ENCODE measurements at regions not wholly inside any gene's neighbourhood (a gene's known extent, or its start where the extent isn't known, plus 50 kb on each side); places are given as distances from the start of the nearest gene placed in this dataset.

DNA sequence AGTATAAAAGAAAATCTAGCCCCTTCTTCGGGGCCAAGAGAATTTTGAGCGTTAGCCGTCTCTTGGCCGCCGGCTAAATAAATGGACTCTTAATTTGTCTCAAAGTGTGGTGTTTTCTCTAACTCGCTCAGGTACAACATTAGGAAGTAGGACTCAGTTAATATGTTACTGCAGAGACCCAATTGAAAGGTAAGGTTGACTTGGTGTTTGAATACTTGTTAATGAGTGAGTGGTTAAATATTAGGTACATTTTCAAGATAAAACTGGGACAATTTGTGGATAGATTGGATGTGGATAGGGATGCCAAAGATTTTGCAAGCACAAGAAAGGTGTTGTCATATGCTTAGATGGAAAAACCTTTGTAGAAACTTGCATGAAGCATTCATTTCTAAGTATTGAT, 1177.3 kb upstream of the CDH18 start:
- H3K9ac ChIP-seq (ENCODE audit: low read depth, low read length): no peak overlapping the region
- H3K27me3 ChIP-seq (ENCODE audit: control insufficient read depth, insufficient read depth, low read length): no peaks in the 10 kb centered on the region
- H3K9me3 ChIP-seq (replicated peaks; ENCODE audit: low read length): no peaks in the 10 kb centered on the region
- no peak overlapping the region for H3K4me3 ChIP-seq (ENCODE audit: low read length)
- H3K4me1 ChIP-seq (ENCODE audit: control insufficient read depth, insufficient read depth, low read length): no peaks in the 10 kb centered on the region
- H3K36me3 ChIP-seq (ENCODE audit: insufficient read depth, low read length): no peaks in the 10 kb centered on the region
- H3K4me2 ChIP-seq (ENCODE audit: low read length): no peak overlapping the region

DNA sequence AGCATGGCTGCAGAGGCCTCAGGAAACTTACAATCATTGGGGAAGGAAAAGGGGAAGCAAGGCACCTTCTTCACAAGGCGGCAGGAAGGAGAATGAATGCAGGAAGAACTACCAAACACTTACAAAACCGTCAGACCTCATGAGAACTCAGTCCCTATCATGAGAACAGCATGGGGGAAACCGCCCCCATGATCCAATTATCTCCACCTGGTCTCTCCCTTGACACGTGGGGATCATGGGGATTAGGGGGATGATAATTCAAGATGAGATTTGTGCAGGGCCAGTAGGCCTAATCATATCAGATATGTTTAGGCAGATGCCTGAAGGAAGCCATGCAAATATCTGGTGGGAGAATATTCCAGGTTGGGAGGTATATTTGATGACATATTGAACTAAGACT, 1176.4 kb upstream of the CDH18 start:
- no peaks in the 10 kb centered on the region for H3K27me3 ChIP-seq (ENCODE audit: control insufficient read depth, insufficient read depth, low read length)
- no peaks in the 10 kb centered on the region for H3K36me3 ChIP-seq (ENCODE audit: insufficient read depth, low read length)
- no peak overlapping the region for H3K4me3 ChIP-seq (ENCODE audit: low read length)
- no peak overlapping the region for H3K9ac ChIP-seq (ENCODE audit: low read depth, low read length)
- no peaks in the 10 kb centered on the region for H3K9me3 ChIP-seq (replicated peaks; ENCODE audit: low read length)
- no peak overlapping the region for H3K4me2 ChIP-seq (ENCODE audit: low read length)
- no peaks in the 10 kb centered on the region for H3K4me1 ChIP-seq (ENCODE audit: control insufficient read depth, insufficient read depth, low read length)

DNA sequence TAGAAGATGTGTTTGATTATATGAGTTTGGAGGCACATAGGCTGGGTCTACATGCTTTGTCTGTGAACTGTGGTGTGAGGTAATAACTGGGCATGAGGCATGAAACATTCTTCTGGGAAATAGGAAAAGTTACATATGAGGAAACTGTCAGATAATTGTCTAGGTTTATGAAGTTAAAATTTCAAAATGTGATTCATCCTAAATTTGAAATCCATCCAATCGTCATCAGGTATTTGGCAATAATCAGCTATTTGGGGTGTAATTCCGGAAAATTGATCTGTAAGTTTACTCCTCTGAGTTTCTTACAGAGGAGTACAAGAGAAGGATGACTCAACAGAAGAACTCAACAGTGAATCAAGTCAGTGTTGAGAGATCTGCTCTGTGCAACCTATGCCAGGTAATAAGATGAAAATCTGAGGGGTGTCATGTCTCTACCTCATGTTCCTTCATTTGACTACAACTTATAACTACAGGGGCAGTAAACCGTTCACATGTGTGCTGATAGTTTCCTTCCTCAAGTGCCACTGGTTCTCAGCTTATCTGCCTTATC, 1171.6 kb upstream of the CDH18 start:
- Histone ChIP-seq H3K36me3 (ENCODE audit: insufficient read depth, low read length) (no peaks in the 10 kb centered on the region), H3K9me3 (replicated peaks; ENCODE audit: low read length) (no peaks in the 10 kb centered on the region), H3K27me3 (ENCODE audit: control insufficient read depth, insufficient read depth, low read length) (no peaks in the 10 kb centered on the region), H3K9ac (ENCODE audit: low read depth, low read length) (no peak overlapping the region), H3K4me3 (ENCODE audit: low read length) (no peak overlapping the region), H3K4me2 (ENCODE audit: low read length) (no peak overlapping the region), H3K4me1 (ENCODE audit: control insufficient read depth, insufficient read depth, low read length) (no peaks in the 10 kb centered on the region)

DNA sequence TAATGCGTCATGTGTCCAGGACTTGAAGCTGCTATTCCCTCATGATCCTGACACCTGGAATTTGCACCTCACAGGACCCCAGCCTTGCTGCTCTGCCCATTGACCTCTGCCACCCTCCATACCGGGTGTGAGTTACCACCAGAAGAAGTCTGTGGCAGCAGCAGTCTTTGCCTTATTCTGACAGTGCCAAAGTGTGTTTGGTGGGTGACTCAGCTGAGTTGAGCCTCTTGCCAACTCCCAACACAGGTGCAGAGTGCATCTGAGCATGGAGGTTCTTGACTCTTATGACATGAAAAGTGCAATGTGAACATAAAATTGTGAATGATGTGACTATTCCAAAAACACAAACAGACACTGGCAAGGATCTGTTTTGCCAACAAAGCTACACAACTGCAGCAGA, 1166.5 kb upstream of the CDH18 start:
- no peaks in the 10 kb centered on the region for H3K36me3 ChIP-seq (ENCODE audit: insufficient read depth, low read length)
- H3K4me3 ChIP-seq (ENCODE audit: low read length): no peak overlapping the region
- H3K9ac ChIP-seq (ENCODE audit: low read depth, low read length): no peak overlapping the region
- no peak overlapping the region for H3K4me2 ChIP-seq (ENCODE audit: low read length)
- no peaks in the 10 kb centered on the region for H3K9me3 ChIP-seq (replicated peaks; ENCODE audit: low read length)
- H3K4me1 ChIP-seq (ENCODE audit: control insufficient read depth, insufficient read depth, low read length): peaks cover 17% of the 10 kb centered on the region
- no peaks in the 10 kb centered on the region for H3K27me3 ChIP-seq (ENCODE audit: control insufficient read depth, insufficient read depth, low read length)

DNA sequence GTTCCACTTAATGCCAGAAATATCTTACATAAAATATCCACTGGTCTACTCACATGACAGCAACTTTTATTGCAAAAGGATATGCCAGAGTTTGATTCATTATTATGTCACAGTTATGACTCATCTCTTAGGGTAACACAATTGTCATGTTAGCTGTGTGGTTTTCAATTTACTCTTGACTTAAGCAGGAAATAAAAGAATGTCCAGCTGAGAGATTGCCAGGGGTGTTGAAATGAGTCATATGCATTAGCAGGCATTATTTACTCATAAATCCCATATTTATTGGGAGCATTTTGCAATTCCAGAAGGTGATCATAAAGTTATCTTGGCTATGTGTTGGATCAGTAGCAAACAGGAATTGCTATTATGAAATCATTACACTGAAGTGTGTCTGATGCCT, 1164.6 kb upstream of the CDH18 start:
- Histone ChIP-seq H3K9ac (ENCODE audit: low read depth, low read length) (no peak overlapping the region), H3K4me1 (ENCODE audit: control insufficient read depth, insufficient read depth, low read length) (peaks cover 17% of the 10 kb centered on the region), H3K4me3 (ENCODE audit: low read length) (no peak overlapping the region), H3K27me3 (ENCODE audit: control insufficient read depth, insufficient read depth, low read length) (no peaks in the 10 kb centered on the region), H3K9me3 (replicated peaks; ENCODE audit: low read length) (no peaks in the 10 kb centered on the region), H3K4me2 (ENCODE audit: low read length) (peak overlapping the region; percentile 20), H3K36me3 (ENCODE audit: insufficient read depth, low read length) (no peaks in the 10 kb centered on the region)

DNA sequence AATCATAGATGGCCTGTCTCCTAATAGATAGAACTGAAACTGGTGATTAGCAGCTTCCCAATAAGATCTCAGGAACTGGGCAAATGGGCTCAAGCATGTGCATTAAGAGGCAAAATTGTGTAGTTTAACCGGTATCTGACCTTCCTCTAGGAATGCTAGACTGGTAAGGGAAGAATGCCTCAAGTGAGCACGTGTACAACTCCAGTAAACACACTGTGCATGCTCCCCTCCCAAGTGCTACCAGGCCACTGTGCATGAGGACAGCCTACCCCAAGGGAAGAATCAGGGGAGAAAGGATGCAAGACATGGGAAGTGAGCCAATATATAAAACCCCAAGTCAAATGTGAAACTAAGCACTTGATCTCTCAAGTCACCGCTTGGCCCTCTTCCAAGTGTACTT, 1157.4 kb upstream of the CDH18 start:
- Histone ChIP-seq H3K27me3 (ENCODE audit: control insufficient read depth, insufficient read depth, low read length) (no peaks in the 10 kb centered on the region), H3K4me1 (ENCODE audit: control insufficient read depth, insufficient read depth, low read length) (no peaks in the 10 kb centered on the region), H3K4me2 (ENCODE audit: low read length) (no peak overlapping the region), H3K4me3 (ENCODE audit: low read length) (no peak overlapping the region), H3K36me3 (ENCODE audit: insufficient read depth, low read length) (no peaks in the 10 kb centered on the region), H3K9me3 (replicated peaks; ENCODE audit: low read length) (no peaks in the 10 kb centered on the region), H3K9ac (ENCODE audit: low read depth, low read length) (no peak overlapping the region)

DNA sequence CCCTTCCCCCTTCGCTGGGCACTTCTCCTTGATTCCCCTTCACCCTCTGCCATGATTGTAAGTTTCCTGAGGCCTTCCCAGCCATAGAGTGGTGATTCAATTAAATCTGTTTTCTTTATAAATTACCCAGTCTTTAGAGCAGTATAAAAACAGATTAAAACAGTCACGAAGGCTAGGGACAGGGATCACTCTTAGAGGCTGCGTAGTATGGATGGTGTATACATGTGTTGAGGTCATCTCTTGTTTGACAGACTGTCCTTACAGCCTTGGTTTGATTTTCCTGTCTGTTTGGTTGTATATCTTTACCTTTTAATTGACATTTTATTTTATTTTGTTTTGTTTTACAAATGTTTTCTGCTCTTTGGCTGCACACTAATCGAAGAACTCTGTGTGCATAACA, 1155.7 kb upstream of the CDH18 start:
- Histone ChIP-seq H3K9ac (ENCODE audit: low read depth, low read length) (no peak overlapping the region), H3K4me2 (ENCODE audit: low read length) (no peak overlapping the region), H3K4me3 (ENCODE audit: low read length) (no peak overlapping the region), H3K36me3 (ENCODE audit: insufficient read depth, low read length) (no peaks in the 10 kb centered on the region), H3K27me3 (ENCODE audit: control insufficient read depth, insufficient read depth, low read length) (no peaks in the 10 kb centered on the region), H3K4me1 (ENCODE audit: control insufficient read depth, insufficient read depth, low read length) (no peaks in the 10 kb centered on the region), H3K9me3 (replicated peaks; ENCODE audit: low read length) (no peaks in the 10 kb centered on the region)

DNA sequence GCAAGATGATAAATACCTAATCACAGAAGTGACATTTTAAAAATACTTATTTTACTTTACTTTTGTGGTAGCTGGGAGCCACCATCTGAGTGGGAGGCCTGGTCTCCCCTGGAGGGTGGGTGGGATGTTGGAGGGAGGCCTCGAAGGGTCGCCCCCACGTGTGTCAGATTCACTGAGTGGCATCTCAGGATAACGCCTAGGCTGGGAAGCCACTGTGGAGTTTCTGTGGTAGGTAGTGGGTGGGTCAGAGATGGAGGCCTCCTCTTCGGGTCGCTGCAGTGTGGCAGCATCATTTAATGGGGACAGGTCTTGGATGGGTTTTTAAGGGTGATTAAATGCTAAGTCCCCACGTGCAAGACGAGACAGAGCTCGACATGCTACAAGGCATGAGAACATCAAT, 1154.8 kb upstream of the CDH18 start:
- Histone ChIP-seq H3K9me3 (replicated peaks; ENCODE audit: low read length) (no peaks in the 10 kb centered on the region), H3K4me2 (ENCODE audit: low read length) (no peak overlapping the region), H3K4me3 (ENCODE audit: low read length) (no peak overlapping the region), H3K4me1 (ENCODE audit: control insufficient read depth, insufficient read depth, low read length) (no peaks in the 10 kb centered on the region), H3K36me3 (ENCODE audit: insufficient read depth, low read length) (no peaks in the 10 kb centered on the region), H3K27me3 (ENCODE audit: control insufficient read depth, insufficient read depth, low read length) (no peaks in the 10 kb centered on the region), H3K9ac (ENCODE audit: low read depth, low read length) (no peak overlapping the region)

DNA sequence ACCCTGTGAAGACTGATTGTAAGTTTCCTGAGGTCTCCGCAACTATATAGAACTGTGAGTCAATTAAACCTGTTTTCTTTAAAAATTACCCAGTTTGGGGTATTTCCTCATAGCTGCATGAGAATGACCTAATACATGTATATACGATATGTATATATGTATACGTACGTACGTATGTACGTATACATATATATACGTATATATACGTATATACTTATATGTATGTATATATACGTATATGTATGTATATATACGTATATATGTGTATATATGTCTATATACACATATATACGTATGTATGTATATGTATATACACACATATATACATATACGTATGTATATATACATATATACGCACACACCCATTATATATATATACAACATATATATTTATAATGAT, 1153.0 kb upstream of the CDH18 start:
- no peaks in the 10 kb centered on the region for H3K4me1 ChIP-seq (ENCODE audit: control insufficient read depth, insufficient read depth, low read length)
- H3K9ac ChIP-seq (ENCODE audit: low read depth, low read length): no peak overlapping the region
- no peaks in the 10 kb centered on the region for H3K27me3 ChIP-seq (ENCODE audit: control insufficient read depth, insufficient read depth, low read length)
- no peak overlapping the region for H3K4me2 ChIP-seq (ENCODE audit: low read length)
- H3K36me3 ChIP-seq (ENCODE audit: insufficient read depth, low read length): no peaks in the 10 kb centered on the region
- no peaks in the 10 kb centered on the region for H3K9me3 ChIP-seq (replicated peaks; ENCODE audit: low read length)
- no peak overlapping the region for H3K4me3 ChIP-seq (ENCODE audit: low read length)

DNA sequence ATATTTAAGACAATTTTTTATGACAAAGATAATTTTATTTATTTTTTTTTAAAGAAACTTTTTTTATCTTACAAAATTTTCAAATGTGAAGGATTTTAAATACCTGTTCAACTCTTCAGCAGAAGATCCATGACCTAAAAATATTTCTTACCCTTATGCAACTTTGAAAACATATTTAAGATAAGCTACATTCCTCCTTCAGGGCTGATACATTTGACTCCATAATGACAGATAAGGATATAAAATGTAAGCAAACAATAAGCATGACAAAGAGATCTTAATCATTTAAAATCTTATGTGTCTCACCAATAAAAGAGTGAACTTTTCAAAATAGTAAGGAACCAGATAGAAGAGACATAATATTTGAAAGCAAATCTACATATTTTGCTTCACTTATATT, 1138.2 kb upstream of the CDH18 start:
- no peaks in the 10 kb centered on the region for H3K4me1 ChIP-seq (ENCODE audit: control insufficient read depth, insufficient read depth, low read length)
- no peaks in the 10 kb centered on the region for H3K36me3 ChIP-seq (ENCODE audit: insufficient read depth, low read length)
- no peaks in the 10 kb centered on the region for H3K27me3 ChIP-seq (ENCODE audit: control insufficient read depth, insufficient read depth, low read length)
- no peak overlapping the region for H3K9ac ChIP-seq (ENCODE audit: low read depth, low read length)
- H3K4me3 ChIP-seq (ENCODE audit: low read length): no peak overlapping the region
- no peak overlapping the region for H3K4me2 ChIP-seq (ENCODE audit: low read length)
- H3K9me3 ChIP-seq (replicated peaks; ENCODE audit: low read length): no peaks in the 10 kb centered on the region

DNA sequence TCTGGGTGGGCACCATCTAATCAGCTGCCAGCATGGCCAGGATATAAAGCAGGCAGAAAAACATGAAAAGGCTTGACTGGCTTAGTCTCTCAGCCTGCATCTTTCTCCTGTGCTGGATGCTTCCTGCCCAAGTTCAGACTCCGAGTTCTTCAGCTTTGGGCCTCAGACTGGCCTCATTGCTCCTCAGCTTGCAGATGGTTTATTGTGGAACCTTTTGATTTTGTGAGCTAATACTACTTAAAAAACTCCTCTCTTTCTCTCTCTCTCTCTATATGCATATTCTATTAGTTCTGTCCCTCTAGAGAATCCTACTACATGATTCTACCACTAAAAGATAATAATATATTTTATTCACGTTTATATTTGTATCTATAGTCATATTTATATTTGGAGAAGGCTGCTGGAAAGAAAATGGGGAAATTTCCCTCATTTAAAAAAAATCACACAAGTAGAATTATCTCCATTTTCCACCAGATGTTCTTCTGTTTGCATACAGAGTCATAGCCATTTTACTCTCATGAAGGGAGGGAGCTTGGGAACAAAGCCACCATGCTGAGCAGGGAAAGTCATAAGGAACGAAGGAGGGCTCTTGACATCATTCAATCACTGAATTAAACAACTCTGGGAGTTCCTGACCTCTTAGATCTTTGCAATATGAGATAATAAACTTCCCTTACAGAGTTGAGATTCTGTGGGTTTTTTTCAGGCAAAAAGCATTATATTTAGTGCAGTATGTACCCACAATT, 1137.4 kb upstream of the CDH18 start:
- Histone ChIP-seq H3K4me2 (ENCODE audit: low read length) (no peak overlapping the region), H3K36me3 (ENCODE audit: insufficient read depth, low read length) (no peaks in the 10 kb centered on the region)

DNA sequence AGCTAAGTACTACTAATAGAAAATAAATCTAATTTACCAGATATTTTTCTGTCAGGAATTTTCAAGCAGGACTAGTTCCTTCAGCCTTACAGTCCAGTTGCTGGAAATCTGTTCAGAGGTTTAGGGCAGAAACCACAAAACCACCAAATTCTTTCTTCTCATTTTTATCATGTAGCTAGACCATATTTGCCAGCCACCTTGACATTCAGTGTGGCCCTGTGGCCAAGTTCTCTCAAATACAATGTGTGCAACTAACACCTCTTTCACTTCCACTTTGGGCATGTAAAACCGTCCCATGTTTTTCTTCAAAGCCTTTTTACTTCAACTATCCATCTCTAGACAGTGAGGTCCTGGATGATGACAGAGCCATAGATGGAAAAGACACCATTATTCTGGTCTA, 1133.2 kb upstream of the CDH18 start:
- Histone ChIP-seq H3K4me3 (ENCODE audit: low read length) (no peak overlapping the region), H3K36me3 (ENCODE audit: insufficient read depth, low read length) (no peaks in the 10 kb centered on the region), H3K27me3 (ENCODE audit: control insufficient read depth, insufficient read depth, low read length) (no peaks in the 10 kb centered on the region), H3K4me1 (ENCODE audit: control insufficient read depth, insufficient read depth, low read length) (no peaks in the 10 kb centered on the region), H3K9ac (ENCODE audit: low read depth, low read length) (no peak overlapping the region), H3K9me3 (replicated peaks; ENCODE audit: low read length) (no peaks in the 10 kb centered on the region), H3K4me2 (ENCODE audit: low read length) (no peak overlapping the region)

More for the DNA sequence above, 1137.4 kb upstream of the CDH18 start:
- H3K27me3 ChIP-seq (ENCODE audit: control insufficient read depth, insufficient read depth, low read length): no peaks in the 10 kb centered on the region
- H3K4me1 ChIP-seq (ENCODE audit: control insufficient read depth, insufficient read depth, low read length): no peaks in the 10 kb centered on the region
- H3K9me3 ChIP-seq (replicated peaks; ENCODE audit: low read length): no peaks in the 10 kb centered on the region
- no peak overlapping the region for H3K9ac ChIP-seq (ENCODE audit: low read depth, low read length)
- no peak overlapping the region for H3K4me3 ChIP-seq (ENCODE audit: low read length)
